ENCODE measurements at regions not wholly inside any gene's neighbourhood (a gene's known extent, or its start where the extent isn't known, plus 50 kb on each side); places are given as distances from the start of the nearest gene placed in this dataset.

- 96% methylated on average over 5 of the region's 5 CpGs for WGBS
- no peak overlapping the region for H3K9ac ChIP-seq (ENCODE audit: low read depth, low read length)
- no peaks in the 10 kb centered on the region for H3K9me3 ChIP-seq (ENCODE audit: insufficient read depth, low read depth, low read length)
- H3K36me3 ChIP-seq (ENCODE audit: insufficient read depth, low read length) = no peaks in the 10 kb centered on the region
- peaks cover 9% of the 10 kb centered on the region for H3K4me1 ChIP-seq (ENCODE audit: insufficient read depth, low read length)
- no peaks in the 10 kb centered on the region for H3K27me3 ChIP-seq (ENCODE audit: insufficient read depth, low read length)
- H3K4me3 ChIP-seq (ENCODE audit: low read length) = no peak overlapping the region
- no peak overlapping the region for H3K27ac ChIP-seq (ENCODE audit: low read depth, low read length)
Observed at GRCh38 chr7:130996205-130996832, 262.3 kb upstream of the KLF14 start.

GRCh38 chr7:130996833-130997231 is 262.8 kb upstream of the KLF14 start:
- no peak overlapping the region for H3K4me3 ChIP-seq (ENCODE audit: low read length)

GRCh38 chr7:130998993-130999602 is 265.1 kb upstream of the KLF14 start:
- Histone ChIP-seq H3K27ac (ENCODE audit: low read depth, low read length) (no peak overlapping the region), H3K4me1 (ENCODE audit: insufficient read depth, low read length) (peaks cover 9% of the 10 kb centered on the region), H3K36me3 (ENCODE audit: insufficient read depth, low read length) (no peaks in the 10 kb centered on the region), H3K9me3 (ENCODE audit: insufficient read depth, low read depth, low read length) (peaks cover 7% of the 10 kb centered on the region; the same call in 1 of the 2 replicates), H3K9ac (ENCODE audit: low read depth, low read length) (no peak overlapping the region), H3K4me3 (ENCODE audit: low read length) (no peak overlapping the region), H3K27me3 (ENCODE audit: insufficient read depth, low read length) (no peaks in the 10 kb centered on the region)
- WGBS = 92% methylated on average over 3 of the region's 3 CpGs

More at GRCh38 chr7:130996833-130997231, 262.8 kb upstream of the KLF14 start:
- no peaks in the 10 kb centered on the region for H3K27me3 ChIP-seq (ENCODE audit: insufficient read depth, low read length)
- no peak overlapping the region for H3K9ac ChIP-seq (ENCODE audit: low read depth, low read length)
- H3K4me1 ChIP-seq (ENCODE audit: insufficient read depth, low read length) = peaks cover 9% of the 10 kb centered on the region
- WGBS = 76% methylated on average over 6 of the region's 6 CpGs
- no peaks in the 10 kb centered on the region for H3K9me3 ChIP-seq (ENCODE audit: insufficient read depth, low read depth, low read length)
- no peaks in the 10 kb centered on the region for H3K36me3 ChIP-seq (ENCODE audit: insufficient read depth, low read length)
- no peak overlapping the region for H3K27ac ChIP-seq (ENCODE audit: low read depth, low read length)

- no peaks in the 10 kb centered on the region for H3K27me3 ChIP-seq (ENCODE audit: insufficient read depth, low read length)
- WGBS = 100% methylated on average over 2 of the region's 4 CpGs
- H3K36me3 ChIP-seq (ENCODE audit: insufficient read depth, low read length) = no peaks in the 10 kb centered on the region
- no peak overlapping the region for H3K9ac ChIP-seq (ENCODE audit: low read depth, low read length)
- no peak overlapping the region for H3K4me3 ChIP-seq (ENCODE audit: low read length)
- no peak overlapping the region for H3K27ac ChIP-seq (ENCODE audit: low read depth, low read length)
- peaks cover 5% of the 10 kb centered on the region; the same call in 1 of the 2 replicates for H3K4me1 ChIP-seq (ENCODE audit: insufficient read depth, low read length)
- peaks cover 7% of the 10 kb centered on the region; the same call in 1 of the 2 replicates for H3K9me3 ChIP-seq (ENCODE audit: insufficient read depth, low read depth, low read length)
Observed at GRCh38 chr7:130999926-131000325, 265.9 kb upstream of the KLF14 start.

GRCh38 chr7:131000389-131000788 is 266.4 kb upstream of the KLF14 start:
- Histone ChIP-seq H3K27ac (ENCODE audit: low read depth, low read length) (no peak overlapping the region), H3K4me3 (ENCODE audit: low read length) (no peak overlapping the region), H3K4me1 (ENCODE audit: insufficient read depth, low read length) (peaks cover 5% of the 10 kb centered on the region; the same call in 1 of the 2 replicates), H3K9ac (ENCODE audit: low read depth, low read length) (no peak overlapping the region), H3K27me3 (ENCODE audit: insufficient read depth, low read length) (no peaks in the 10 kb centered on the region), H3K36me3 (ENCODE audit: insufficient read depth, low read length) (no peaks in the 10 kb centered on the region), H3K9me3 (ENCODE audit: insufficient read depth, low read depth, low read length) (peaks cover 7% of the 10 kb centered on the region; the same call in 1 of the 2 replicates)
- WGBS = 94% methylated on average over 6 of the region's 6 CpGs

GRCh38 chr7:131000873-131001272 is 266.9 kb upstream of the KLF14 start:
- H3K27ac ChIP-seq (ENCODE audit: low read depth, low read length) = no peak overlapping the region
- H3K9me3 ChIP-seq (ENCODE audit: insufficient read depth, low read depth, low read length) = peaks cover 7% of the 10 kb centered on the region; the same call in 1 of the 2 replicates
- H3K9ac ChIP-seq (ENCODE audit: low read depth, low read length) = no peak overlapping the region
- H3K4me3 ChIP-seq (ENCODE audit: low read length) = no peak overlapping the region
- no peaks in the 10 kb centered on the region for H3K36me3 ChIP-seq (ENCODE audit: insufficient read depth, low read length)
- no peaks in the 10 kb centered on the region for H3K27me3 ChIP-seq (ENCODE audit: insufficient read depth, low read length)
- WGBS = 22% methylated on average over 2 of the region's 2 CpGs
- peaks cover 5% of the 10 kb centered on the region; the same call in 1 of the 2 replicates for H3K4me1 ChIP-seq (ENCODE audit: insufficient read depth, low read length)

- WGBS = 100% methylated on average over 1 of the region's 1 CpG
- Histone ChIP-seq H3K4me3 (ENCODE audit: low read length) (no peak overlapping the region), H3K27ac (ENCODE audit: low read depth, low read length) (no peak overlapping the region), H3K36me3 (ENCODE audit: insufficient read depth, low read length) (no peaks in the 10 kb centered on the region), H3K27me3 (ENCODE audit: insufficient read depth, low read length) (no peaks in the 10 kb centered on the region), H3K9me3 (ENCODE audit: insufficient read depth, low read depth, low read length) (peaks cover 7% of the 10 kb centered on the region; the same call in 1 of the 2 replicates), H3K9ac (ENCODE audit: low read depth, low read length) (no peak overlapping the region), H3K4me1 (ENCODE audit: insufficient read depth, low read length) (peaks cover 9% of the 10 kb centered on the region)
Observed at GRCh38 chr7:131002600-131002999, 268.6 kb upstream of the KLF14 start.

- Histone ChIP-seq H3K9me3 (ENCODE audit: insufficient read depth, low read depth, low read length) (peaks cover 7% of the 10 kb centered on the region; the same call in 1 of the 2 replicates), H3K4me3 (ENCODE audit: low read length) (no peak overlapping the region), H3K4me1 (ENCODE audit: insufficient read depth, low read length) (peaks cover 15% of the 10 kb centered on the region), H3K9ac (ENCODE audit: low read depth, low read length) (no peak overlapping the region), H3K27ac (ENCODE audit: low read depth, low read length) (no peak overlapping the region), H3K36me3 (ENCODE audit: insufficient read depth, low read length) (no peaks in the 10 kb centered on the region), H3K27me3 (ENCODE audit: insufficient read depth, low read length) (no peaks in the 10 kb centered on the region)
- WGBS = 85% methylated on average over 4 of the region's 4 CpGs
Observed at GRCh38 chr7:131003634-131004033, 269.6 kb upstream of the KLF14 start.

- H3K9ac ChIP-seq (ENCODE audit: low read depth, low read length) = no peak overlapping the region
- H3K4me1 ChIP-seq (ENCODE audit: insufficient read depth, low read length) = peaks cover 15% of the 10 kb centered on the region
- no peaks in the 10 kb centered on the region for H3K27me3 ChIP-seq (ENCODE audit: insufficient read depth, low read length)
- H3K36me3 ChIP-seq (ENCODE audit: insufficient read depth, low read length) = no peaks in the 10 kb centered on the region
- peaks cover 7% of the 10 kb centered on the region; the same call in 1 of the 2 replicates for H3K9me3 ChIP-seq (ENCODE audit: insufficient read depth, low read depth, low read length)
- no peak overlapping the region for H3K4me3 ChIP-seq (ENCODE audit: low read length)
- WGBS = 0% methylated on average over 1 of the region's 1 CpG
- H3K27ac ChIP-seq (ENCODE audit: low read depth, low read length) = no peak overlapping the region
Observed at GRCh38 chr7:131004371-131004770, 270.4 kb upstream of the KLF14 start.

GRCh38 chr7:131007439-131008330 is 273.7 kb upstream of the KLF14 start:
- WGBS = 50% methylated on average over 15 of the region's 19 CpGs
- Histone ChIP-seq H3K4me1 (ENCODE audit: insufficient read depth, low read length) (peaks cover 21% of the 10 kb centered on the region), H3K27me3 (ENCODE audit: insufficient read depth, low read length) (no peaks in the 10 kb centered on the region), H3K36me3 (ENCODE audit: insufficient read depth, low read length) (no peaks in the 10 kb centered on the region), H3K4me3 (ENCODE audit: low read length) (no peak overlapping the region), H3K9me3 (ENCODE audit: insufficient read depth, low read depth, low read length) (peaks cover under 1% of the 10 kb centered on the region; the same call in 1 of the 2 replicates), H3K27ac (ENCODE audit: low read depth, low read length) (no peak overlapping the region), H3K9ac (ENCODE audit: low read depth, low read length) (no peak overlapping the region)

All from HUES64 (cell line).